T-cell (primary cell): ENCODE measurements at regions not wholly inside any gene's neighbourhood (a gene's known extent, or its start where the extent isn't known, plus 50 kb on each side); places are given as distances from the start of the nearest gene placed in this dataset.

Source experiments
- ATAC-seq, 4 experiments: fragments of 200-7000 bp in 3 of 4; fragments of 150-1000 bp in 1 of 4; cut with Tn5 transposase; replicated peaks in 1 of 4; 1 replicate in 3 of 4; 2 replicates in 1 of 4; pipeline ENCODE4 v1.10.0; 2021; ENCODE audit warnings: moderate library complexity in 3 of 4, mild to moderate bottlenecking in 2 of 4, moderate number of reproducible peaks in 1 of 4
- CTCF ChIA-PET, 2 donors: fragments of 300-600 bp; sonication (Branson Sonifier 250); formaldehyde crosslinking; loops; one replicate each; lab custom pipeline; 2022; ENCODE audit warnings: antibody characterized with exemption in 2 of 2; lab: Charles Lee
- POLR2A ChIA-PET, 2 donors: fragments of 300-600 bp; sonication (Branson Sonifier 250); formaldehyde crosslinking; loops; one replicate each; lab custom pipeline; 2022; ENCODE audit warnings: antibody characterized with exemption in 2 of 2; lab: Charles Lee
- DNase-seq, 35 experiments: peaks; one replicate each; pipeline versions ENCODE4 v3.0.0 to v3.0.0-alpha.2; 2013 to 2023
- H3K27ac ChIP-seq: one replicate; pipeline ENCODE4 v1.5.1; 2013; ENCODE audit warnings: low read length
- H3K27me3 ChIP-seq, 2 experiments: replicated peaks in 1 of 2; 1 replicate in 1 of 2; 2 replicates in 1 of 2; pipeline versions ENCODE4 v1.6.1 to v1.7.0; 2013; ENCODE audit warnings: low read length in 1 of 2, mixed read lengths in 1 of 2; ENCODE audit not compliant: control insufficient read depth in 2 of 2, insufficient read depth in 2 of 2; ENCODE audit errors: extremely low read depth in 1 of 2
- H3K36me3 ChIP-seq, 2 donors: 1 replicate in 1 of 2; 2 replicates in 1 of 2; pipeline versions ENCODE4 v1.6.1 to v1.7.0; 2013; ENCODE audit warnings: low read length in 1 of 2; ENCODE audit not compliant: control insufficient read depth in 2 of 2, insufficient read depth in 1 of 2; ENCODE audit errors: extremely low read depth in 1 of 2
- H3K4me1 ChIP-seq, 2 experiments: 1 replicate in 1 of 2; 2 replicates in 1 of 2; pipeline versions ENCODE4 v1.6.1 to v1.7.0; 2013; ENCODE audit warnings: low read length in 2 of 2, mixed read lengths in 1 of 2; ENCODE audit not compliant: insufficient read depth in 2 of 2, control insufficient read depth in 1 of 2; ENCODE audit errors: extremely low read depth in 1 of 2
- H3K4me3 ChIP-seq, 2 donors: 1 replicate in 1 of 2; 2 replicates in 1 of 2; pipeline versions ENCODE4 v1.5.1 to v1.7.0; 2013; ENCODE audit warnings: mild to moderate bottlenecking in 2 of 2, low read length in 1 of 2, moderate library complexity in 1 of 2; ENCODE audit not compliant: control insufficient read depth in 1 of 2; ENCODE audit errors: extremely low read depth in 1 of 2
- H3K9me3 ChIP-seq: 2 replicates; pipeline ENCODE4 v1.7.0; 2013
- H3K27ac Mint-ChIP-seq, 2 donors: one replicate each; pipeline ENCODE4 v1.8.0; 2020 to 2021; ENCODE audit warnings: mild to moderate bottlenecking in 2 of 2, mixed read lengths in 2 of 2
- H3K27me3 Mint-ChIP-seq, 2 donors: one replicate each; pipeline ENCODE4 v1.8.0; 2021 to 2022; ENCODE audit warnings: mixed read lengths in 2 of 2
- H3K36me3 Mint-ChIP-seq: one replicate; pipeline ENCODE4 v1.8.0; 2021; ENCODE audit warnings: mixed read lengths
- H3K4me1 Mint-ChIP-seq, 3 donors: one replicate each; pipeline ENCODE4 v1.8.0; 2020 to 2022; ENCODE audit warnings: mixed read lengths in 3 of 3, mild to moderate bottlenecking in 1 of 3
- H3K4me3 Mint-ChIP-seq, 3 donors: one replicate each; pipeline ENCODE4 v1.8.0; 2020 to 2022; ENCODE audit warnings: mild to moderate bottlenecking in 3 of 3, mixed read lengths in 3 of 3, moderate library complexity in 3 of 3
- H3K9me3 Mint-ChIP-seq, 3 donors: one replicate each; pipeline ENCODE4 v1.8.0; 2020 to 2022; ENCODE audit warnings: mixed read lengths in 3 of 3
- WGBS: methylation state at CpG from one replicate; pipeline ENCODE4 v1.1.5; 2013; ENCODE audit warnings: missing lambda C conversion rate; ENCODE audit not compliant: insufficient coverage; 5-methylcytosine and 5-hydroxymethylcytosine counted together

DNA sequence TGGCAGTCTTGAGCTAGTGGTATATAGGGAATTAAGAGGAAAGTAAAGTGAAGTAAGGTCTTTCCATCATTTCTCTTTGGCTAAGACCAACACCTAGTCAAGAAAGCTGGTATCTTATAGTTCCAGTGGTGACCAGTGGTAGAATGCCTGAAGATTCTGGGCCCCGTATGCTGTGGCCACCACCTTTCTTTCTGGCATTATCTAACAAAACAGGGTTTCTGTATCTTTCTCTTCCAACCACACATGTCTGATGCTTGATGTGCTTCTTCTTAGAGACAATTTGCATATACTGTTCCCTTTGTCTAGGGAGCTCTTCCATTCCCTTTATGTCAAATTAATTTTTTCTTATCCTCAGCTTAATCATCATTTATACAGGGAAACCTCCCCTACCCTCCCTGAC lies 109.9 kb upstream of the SSBP2 start:
- no peaks in the 10 kb centered on the region for H3K36me3 ChIP-seq
- no peak overlapping the region for H3K4me3 ChIP-seq
- 100% methylated on average over 1 of the region's 1 CpG for WGBS
- Mint-ChIP-seq H3K36me3 (no peaks in the 10 kb centered on the region), H3K4me1 (peaks cover 2 to 6% (median 3%) of the 10 kb centered on the region in 3 donors), H3K4me3 (no peak overlapping the region), H3K9me3 (no peaks in the 10 kb centered on the region), H3K27me3 (no peaks in the 10 kb centered on the region), H3K27ac (no peak overlapping the region)
- CTCF ChIA-PET = no interaction called here
- no peak for ATAC-seq
- peaks cover 0 to 3% of the 10 kb centered on the region in 2 experiments for H3K27me3 ChIP-seq
- H3K4me1 ChIP-seq = no peaks in the 10 kb centered on the region
- no peaks in the 10 kb centered on the region for H3K9me3 ChIP-seq
- POLR2A ChIA-PET = interaction anchor here in 1 of 2 donors (0.6 kb wide), 1 partner anchor 109 kb away, joined by 5 read pairs; no protein-coding TSS in a partner anchor
- DNase-seq = no peak
- H3K27ac ChIP-seq = no peak overlapping the region

DNA sequence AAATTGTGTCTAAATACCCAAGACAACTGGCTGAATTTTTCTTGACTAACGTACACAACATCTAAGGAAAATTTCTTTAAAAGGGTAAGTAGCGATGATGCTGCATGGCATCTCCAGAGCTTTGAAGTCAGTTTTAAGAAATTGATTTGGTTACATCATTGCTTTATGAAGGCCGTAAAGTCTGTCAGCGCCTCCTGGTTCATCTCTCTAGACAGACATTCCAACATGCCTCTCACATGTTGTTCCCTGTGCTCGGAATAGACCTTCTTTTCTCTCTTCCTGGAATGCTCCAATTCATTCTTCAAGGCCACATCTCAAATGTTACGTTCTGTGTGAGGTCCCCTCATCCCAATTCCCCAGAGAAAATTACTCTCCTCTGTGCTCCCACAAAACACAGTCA lies 108.7 kb upstream of the SSBP2 start:
- ChIA-PET CTCF (no interaction called here), POLR2A (interaction anchor here in 1 of 2 donors (0.6 kb wide), 1 partner anchor 1027 kb away, joined by 3 read pairs; no protein-coding TSS in a partner anchor)
- Histone ChIP-seq H3K4me3 (no peak overlapping the region), H3K27ac (no peak overlapping the region), H3K4me1 (no peaks in the 10 kb centered on the region), H3K9me3 (no peaks in the 10 kb centered on the region), H3K27me3 (peaks cover 0 to 3% of the 10 kb centered on the region in 2 experiments), H3K36me3 (no peaks in the 10 kb centered on the region)
- Mint-ChIP-seq H3K36me3 (no peaks in the 10 kb centered on the region), H3K27me3 (no peaks in the 10 kb centered on the region), H3K27ac (no peak overlapping the region), H3K9me3 (no peaks in the 10 kb centered on the region), H3K4me3 (no peak overlapping the region), H3K4me1 (peaks cover 7 to 11% (median 10%) of the 10 kb centered on the region in 3 donors)
- DNase-seq (no peak), ATAC-seq (no peak)
- whole genome bisulfite sequencing = 81% methylated on average over 5 of the region's 6 CpGs

DNA sequence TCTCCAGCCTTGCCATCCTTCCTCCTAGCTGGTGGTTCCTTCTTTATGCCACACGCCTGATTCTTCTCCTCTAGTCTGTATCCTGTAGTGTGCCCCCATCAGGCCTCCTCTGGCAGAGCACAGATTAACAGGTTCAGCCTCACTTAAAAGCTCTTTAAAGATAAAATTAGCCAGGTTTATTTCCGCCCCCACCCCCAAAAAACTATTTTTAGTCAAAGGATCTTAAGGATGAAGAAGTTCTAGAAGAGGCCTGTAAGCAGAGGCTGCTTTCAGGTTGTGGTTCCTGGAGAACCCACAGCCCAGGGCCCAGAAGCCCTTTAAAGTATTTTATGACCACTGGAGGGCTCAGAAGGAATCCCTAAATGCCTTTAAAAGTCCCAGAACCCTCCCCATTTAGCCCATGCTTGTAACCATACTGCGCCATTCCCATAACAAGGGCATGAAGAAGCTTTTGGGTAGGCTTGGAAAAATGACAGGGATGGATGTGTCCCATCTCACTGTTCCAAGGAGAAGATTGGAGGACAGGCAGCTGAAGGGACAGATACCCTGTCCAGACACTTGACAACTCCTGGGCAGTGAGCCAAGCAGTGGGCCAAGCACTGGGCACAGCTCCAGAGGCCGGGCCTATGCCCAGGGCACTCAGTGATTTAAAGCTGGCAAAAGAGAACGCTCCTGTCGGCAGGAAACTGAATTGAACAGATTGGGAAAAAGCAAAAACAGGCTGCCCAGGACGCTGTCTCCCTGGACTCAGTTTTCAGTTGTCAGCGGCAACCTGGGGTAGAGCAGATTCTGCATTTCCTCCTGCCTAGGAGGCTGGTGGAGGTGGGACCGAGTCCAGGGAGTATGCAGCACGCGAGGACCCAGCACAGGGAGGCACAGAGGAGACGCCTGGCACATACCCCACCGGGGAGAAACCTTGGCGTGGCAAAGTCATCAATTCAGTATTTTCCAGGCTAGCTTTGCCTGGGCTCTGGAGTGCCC lies 106.3 kb upstream of the SSBP2 start:
- Mint-ChIP-seq H3K36me3 (no peaks in the 10 kb centered on the region), H3K27ac (no peak overlapping the region), H3K27me3 (no peaks in the 10 kb centered on the region), H3K4me1 (peaks cover 19 to 29% (median 27%) of the 10 kb centered on the region in 3 donors), H3K9me3 (no peaks in the 10 kb centered on the region), H3K4me3 (no peak overlapping the region)
- ChIA-PET CTCF (interaction anchor here (1.0 to 1.2 kb wide), 3 partner anchors 10 to 308 kb away, joined by 3 to 4 read pairs (median 3); no protein-coding TSS in a partner anchor), POLR2A (no interaction called here)
- H3K36me3 ChIP-seq = no peaks in the 10 kb centered on the region
- H3K27me3 ChIP-seq = peaks cover 0 to 3% of the 10 kb centered on the region in 2 experiments
- H3K4me3 ChIP-seq = no peak overlapping the region
- H3K9me3 ChIP-seq = no peaks in the 10 kb centered on the region
- H3K4me1 ChIP-seq = peaks cover 5 to 9% of the 10 kb centered on the region in 2 experiments
- WGBS = 89% methylated on average over 9 of the region's 14 CpGs
- peak in 1 of 35 experiments; percentile 18 for DNase-seq
- H3K27ac ChIP-seq = no peak overlapping the region
- ATAC-seq = no peak

DNA sequence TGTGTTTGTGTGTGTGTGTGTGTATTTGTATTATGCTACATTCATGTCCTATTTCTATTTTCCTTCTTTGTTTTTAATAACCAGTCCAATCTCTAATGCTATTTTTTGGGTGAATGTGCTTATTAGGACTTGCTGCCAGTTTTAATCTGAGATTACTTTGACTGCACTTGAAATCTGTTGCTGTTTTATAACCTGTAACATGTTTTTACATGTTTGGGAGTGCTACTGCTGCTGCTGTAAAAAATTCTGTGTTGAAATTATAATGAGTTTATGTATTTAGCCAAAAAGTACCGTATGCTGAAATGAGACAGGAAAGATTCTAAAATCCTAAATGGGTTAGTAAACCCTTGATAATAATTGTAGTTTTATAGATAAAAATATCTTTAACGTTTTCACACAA lies 104.7 kb upstream of the SSBP2 start:
- Mint-ChIP-seq H3K4me3 (no peak overlapping the region), H3K9me3 (no peaks in the 10 kb centered on the region), H3K4me1 (peaks cover 33 to 44% (median 40%) of the 10 kb centered on the region in 3 donors), H3K27me3 (no peaks in the 10 kb centered on the region), H3K36me3 (no peaks in the 10 kb centered on the region), H3K27ac (peak overlapping the region; percentile 13 to 45)
- DNase-seq (no peak), ATAC-seq (no peak)
- Histone ChIP-seq H3K36me3 (no peaks in the 10 kb centered on the region), H3K4me3 (no peak overlapping the region), H3K27ac (no peak overlapping the region), H3K4me1 (peaks cover 14 to 20% of the 10 kb centered on the region in 2 experiments), H3K27me3 (peaks cover 0 to 3% of the 10 kb centered on the region in 2 experiments), H3K9me3 (no peaks in the 10 kb centered on the region)
- ChIA-PET POLR2A (no interaction called here), CTCF (no interaction called here)
- no CpG with 5 or more reads among the region's 2 CpGs for WGBS

DNA sequence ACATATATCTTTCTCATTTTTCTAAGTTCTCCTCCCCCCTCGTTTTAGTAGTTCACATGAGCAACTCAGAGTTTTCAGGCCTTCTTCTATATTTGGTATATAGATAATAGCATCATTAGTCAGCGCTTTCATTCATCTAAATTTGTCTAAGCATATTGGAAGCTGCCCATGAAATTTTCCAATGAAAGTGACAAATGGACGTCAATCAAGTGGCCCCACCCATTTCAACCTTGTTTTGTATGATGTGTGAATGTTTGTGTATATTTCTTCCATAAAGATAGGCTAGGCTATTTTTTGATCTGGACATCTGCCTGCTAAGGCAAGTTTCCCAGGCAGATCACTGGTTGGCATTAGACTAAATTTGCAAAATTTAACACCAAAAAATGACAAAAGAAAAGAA lies 104.0 kb upstream of the SSBP2 start:
- H3K36me3 ChIP-seq = no peaks in the 10 kb centered on the region
- ChIA-PET POLR2A (no interaction called here), CTCF (interaction anchor here in 1 of 2 donors (0.6 kb wide), 1 partner anchor 569 kb away, joined by 3 read pairs; no protein-coding TSS in a partner anchor)
- DNase-seq (no peak), ATAC-seq (no peak)
- Mint-ChIP-seq H3K9me3 (no peaks in the 10 kb centered on the region), H3K4me1 (peaks cover 40 to 50% (median 47%) of the 10 kb centered on the region in 3 donors), H3K27ac (peak overlapping the region in 1 of 2 donors; percentile 50), H3K36me3 (no peaks in the 10 kb centered on the region), H3K27me3 (no peaks in the 10 kb centered on the region), H3K4me3 (no peak overlapping the region)
- H3K4me1 ChIP-seq = peaks cover 20 to 26% of the 10 kb centered on the region in 2 experiments
- no peaks in the 10 kb centered on the region for H3K9me3 ChIP-seq
- peaks cover 0 to 3% of the 10 kb centered on the region in 2 experiments for H3K27me3 ChIP-seq
- WGBS = no CpG with 5 or more reads among the region's 3 CpGs
- no peak overlapping the region for H3K27ac ChIP-seq
- H3K4me3 ChIP-seq = no peak overlapping the region

DNA sequence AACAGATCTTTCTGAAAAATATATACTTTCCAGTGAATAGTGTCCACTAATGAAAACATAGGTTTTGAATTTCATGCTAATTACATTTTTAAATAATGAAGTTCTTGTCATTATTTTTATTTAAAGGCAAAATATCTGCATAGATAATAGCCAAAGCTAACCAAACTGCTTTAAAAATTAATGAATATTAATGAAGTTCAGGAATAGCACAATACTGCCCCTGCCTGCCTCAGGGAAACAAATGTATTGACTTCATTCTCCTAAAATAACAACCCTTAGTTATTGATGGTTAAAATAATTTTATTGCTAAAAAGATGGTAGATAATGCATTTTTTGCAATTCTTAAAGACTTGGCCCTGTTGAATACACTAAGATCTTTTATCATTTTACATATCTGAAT lies 103.6 kb upstream of the SSBP2 start:
- peaks cover 20 to 31% of the 10 kb centered on the region in 2 experiments for H3K4me1 ChIP-seq
- H3K4me3 ChIP-seq = no peak overlapping the region
- Mint-ChIP-seq H3K4me1 (peaks cover 43 to 55% (median 50%) of the 10 kb centered on the region in 3 donors), H3K27ac (peak overlapping the region; percentile 50 to 75), H3K9me3 (no peaks in the 10 kb centered on the region), H3K4me3 (no peak overlapping the region), H3K36me3 (no peaks in the 10 kb centered on the region), H3K27me3 (no peaks in the 10 kb centered on the region)
- H3K27ac ChIP-seq = no peak overlapping the region
- H3K27me3 ChIP-seq = peaks cover 0 to 3% of the 10 kb centered on the region in 2 experiments
- no peak for DNase-seq
- ATAC-seq = no peak
- no peaks in the 10 kb centered on the region for H3K36me3 ChIP-seq
- ChIA-PET CTCF (no interaction called here), POLR2A (no interaction called here)
- no peaks in the 10 kb centered on the region for H3K9me3 ChIP-seq
